Neural progenitor cell (in vitro differentiated cells): ENCODE measurements at regions not wholly inside any gene's neighbourhood (a gene's known extent, or its start where the extent isn't known, plus 50 kb on each side); places are given as distances from the start of the nearest gene placed in this dataset.

Experiments
- DNase-seq: peaks from one replicate; pipeline ENCODE4 v3.0.0-alpha.2; 2016; ENCODE audit warnings: low spot score
- H2AFZ ChIP-seq: fragments of 200-600 bp; sonication (generic); replicated peaks from 2 replicates; pipeline ENCODE4 v1.6.1; 2016; ENCODE audit warnings: antibody characterized with exemption
- H3F3A ChIP-seq: fragments of 200-600 bp; sonication (generic); 2 replicates; pipeline ENCODE4 v1.6.1; 2016; ENCODE audit warnings: antibody characterized with exemption, low read depth
- H3K27ac ChIP-seq: fragments of 200-600 bp; sonication (generic); 2 replicates; pipeline ENCODE4 v1.5.1; 2016; ENCODE audit warnings: mild to moderate bottlenecking
- H3K27me3 ChIP-seq: fragments of 200-600 bp; sonication (generic); 2 replicates; pipeline ENCODE4 v1.6.1; 2016; ENCODE audit warnings: mild to moderate bottlenecking, moderate library complexity
- H3K36me3 ChIP-seq: fragments of 200-600 bp; sonication (generic); 2 replicates; pipeline ENCODE4 v1.5.1; 2016
- H3K4me1 ChIP-seq: fragments of 200-600 bp; sonication (generic); 2 replicates; pipeline ENCODE4 v1.6.1; 2016; ENCODE audit warnings: mixed run types
- H3K4me2 ChIP-seq: fragments of 200-600 bp; sonication (generic); 2 replicates; pipeline ENCODE4 v1.6.1; 2016
- H3K4me3 ChIP-seq: fragments of 200-600 bp; sonication (generic); 2 replicates; pipeline ENCODE4 v1.5.1; 2016
- H3K79me2 ChIP-seq: fragments of 200-600 bp; sonication (generic); 2 replicates; pipeline ENCODE4 v1.6.1; 2016; ENCODE audit warnings: low read depth
- H3K9ac ChIP-seq: fragments of 200-600 bp; sonication (generic); 2 replicates; pipeline ENCODE4 v1.6.1; 2016
- H3K9me3 ChIP-seq: fragments of 200-600 bp; sonication (generic); 2 replicates; pipeline ENCODE4 v1.5.1; 2016; ENCODE audit warnings: low read depth
- H4K20me1 ChIP-seq: fragments of 200-600 bp; sonication (generic); 2 replicates; pipeline ENCODE4 v1.6.1; 2016; ENCODE audit warnings: low read depth
- H3K27ac Mint-ChIP-seq: 3 replicates; pipeline ENCODE4 v1.8.0; 2021; ENCODE audit warnings: mixed read lengths
- H3K27me3 Mint-ChIP-seq: 2 replicates; pipeline ENCODE4 v1.8.0; 2022; ENCODE audit warnings: low read depth, mild to moderate bottlenecking, inconsistent platforms, moderate library complexity, mixed read lengths; ENCODE audit not compliant: insufficient read depth
- H3K36me3 Mint-ChIP-seq: 3 replicates; pipeline ENCODE4 v1.8.0; 2021; ENCODE audit warnings: mixed read lengths
- H3K4me1 Mint-ChIP-seq: 3 replicates; pipeline ENCODE4 v1.8.0; 2021; ENCODE audit warnings: mixed read lengths
- H3K4me3 Mint-ChIP-seq: 3 replicates; pipeline ENCODE4 v1.8.0; 2021; ENCODE audit warnings: mild to moderate bottlenecking, moderate library complexity, mixed read lengths
- H3K9me3 Mint-ChIP-seq: 3 replicates; pipeline ENCODE4 v1.8.0; 2020; ENCODE audit warnings: mixed read lengths
- CTCF ChIP-seq: fragments of 200-600 bp; sonication (generic); IDR thresholded peaks from 2 replicates; pipeline ENCODE4 v1.5.1; 2017; ENCODE audit warnings: antibody characterized with exemption, mild to moderate bottlenecking
- EZH2 ChIP-seq: fragments of 200-600 bp; sonication (generic); IDR thresholded peaks from 2 replicates; pipeline ENCODE4 v1.6.1; 2017; ENCODE audit warnings: antibody characterized with exemption, mild to moderate bottlenecking, moderate library complexity
- EZH2phosphoT487 ChIP-seq: fragments of 200-600 bp; sonication (generic); IDR thresholded peaks from 2 replicates; pipeline ENCODE4 v1.6.1; 2017; ENCODE audit warnings: antibody characterized with exemption

- Histone ChIP-seq H3K4me2 (no peak overlapping the region), H3K9ac (no peak overlapping the region), H2AFZ (no peak overlapping the region), H3K27me3 (no peaks in the 10 kb centered on the region), H3K27ac (no peak overlapping the region), H3K9me3 (no peaks in the 10 kb centered on the region), H4K20me1 (no peaks in the 10 kb centered on the region), H3K4me3 (no peak overlapping the region), H3F3A (no peaks in the 10 kb centered on the region), H3K4me1 (no peaks in the 10 kb centered on the region), H3K36me3 (no peaks in the 10 kb centered on the region), H3K79me2 (no peaks in the 10 kb centered on the region)
- no peaks in the 10 kb centered on the region for H3K27me3 Mint-ChIP-seq
- no peak for TF ChIP-seq EZH2
- no peak for TF ChIP-seq EZH2phosphoT487
- H3K4me1 Mint-ChIP-seq, result no peaks in the 10 kb centered on the region
- no peak for DNase-seq
- H3K9me3 Mint-ChIP-seq, result no peaks in the 10 kb centered on the region
- H3K4me3 Mint-ChIP-seq, result no peak overlapping the region
- no peaks in the 10 kb centered on the region for H3K36me3 Mint-ChIP-seq
- H3K27ac Mint-ChIP-seq, result no peak overlapping the region
These were observed 70.9 kb upstream of the FAM78B start for GRCh38 chr1:166237675-166238074.

- Mint-ChIP-seq H3K27me3 (no peaks in the 10 kb centered on the region), H3K27ac (no peak overlapping the region), H3K4me3 (no peak overlapping the region), H3K36me3 (no peaks in the 10 kb centered on the region), H3K4me1 (no peaks in the 10 kb centered on the region), H3K9me3 (peaks cover 17% of the 10 kb centered on the region)
- TF ChIP-seq CTCF, result no peak
- Histone ChIP-seq H4K20me1 (no peaks in the 10 kb centered on the region), H3F3A (no peaks in the 10 kb centered on the region), H3K27ac (no peak overlapping the region), H3K9ac (no peak overlapping the region), H3K27me3 (no peaks in the 10 kb centered on the region), H3K4me3 (no peak overlapping the region), H3K4me1 (no peaks in the 10 kb centered on the region), H2AFZ (no peak overlapping the region), H3K9me3 (no peaks in the 10 kb centered on the region), H3K36me3 (no peaks in the 10 kb centered on the region), H3K79me2 (no peaks in the 10 kb centered on the region), H3K4me2 (no peak overlapping the region)
- DNase-seq, result no peak
These were observed 86.4 kb upstream of the FAM78B start for GRCh38 chr1:166253076-166253779.

- TF ChIP-seq CTCF, result no peak
- TF ChIP-seq EZH2, result no peak
- no peak for TF ChIP-seq EZH2phosphoT487
- H3K27me3 Mint-ChIP-seq, result no peaks in the 10 kb centered on the region
- no peaks in the 10 kb centered on the region for H3K36me3 ChIP-seq
- no peak overlapping the region for H3K27ac ChIP-seq
- DNase-seq, result no peak
- H4K20me1 ChIP-seq, result no peaks in the 10 kb centered on the region
- no peak overlapping the region for H3K27ac Mint-ChIP-seq
- peaks cover 7% of the 10 kb centered on the region for H3K9me3 Mint-ChIP-seq
- H3K4me2 ChIP-seq, result no peak overlapping the region
- H3K27me3 ChIP-seq, result no peaks in the 10 kb centered on the region
- no peaks in the 10 kb centered on the region for H3K4me1 Mint-ChIP-seq
- H3K4me3 Mint-ChIP-seq, result no peak overlapping the region
- no peaks in the 10 kb centered on the region for H3K36me3 Mint-ChIP-seq
- no peak overlapping the region for H2AFZ ChIP-seq
- H3K4me1 ChIP-seq, result no peaks in the 10 kb centered on the region
- H3K9ac ChIP-seq, result no peak overlapping the region
- H3F3A ChIP-seq, result no peaks in the 10 kb centered on the region
- no peaks in the 10 kb centered on the region for H3K79me2 ChIP-seq
- H3K9me3 ChIP-seq, result no peaks in the 10 kb centered on the region
- H3K4me3 ChIP-seq, result no peak overlapping the region
These were observed 91.2 kb upstream of the FAM78B start for GRCh38 chr1:166258017-166258416.

- H3K36me3 ChIP-seq, result no peaks in the 10 kb centered on the region
- no peaks in the 10 kb centered on the region for H3K4me1 ChIP-seq
- Mint-ChIP-seq H3K27ac (no peak overlapping the region), H3K36me3 (no peaks in the 10 kb centered on the region), H3K27me3 (no peaks in the 10 kb centered on the region), H3K9me3 (peaks cover 3% of the 10 kb centered on the region), H3K4me1 (no peaks in the 10 kb centered on the region), H3K4me3 (no peak overlapping the region)
- no peaks in the 10 kb centered on the region for H3K79me2 ChIP-seq
- H4K20me1 ChIP-seq, result no peaks in the 10 kb centered on the region
- H3K4me2 ChIP-seq, result no peak overlapping the region
- no peaks in the 10 kb centered on the region for H3F3A ChIP-seq
- no peak for TF ChIP-seq EZH2phosphoT487
- TF ChIP-seq CTCF, result no peak
- TF ChIP-seq EZH2, result no peak
- H3K9me3 ChIP-seq, result no peaks in the 10 kb centered on the region
- H3K9ac ChIP-seq, result no peak overlapping the region
- no peaks in the 10 kb centered on the region for H3K27me3 ChIP-seq
- no peak overlapping the region for H3K4me3 ChIP-seq
- no peak overlapping the region for H3K27ac ChIP-seq
- no peak for DNase-seq
- H2AFZ ChIP-seq, result no peak overlapping the region
These were observed 94.7 kb upstream of the FAM78B start for GRCh38 chr1:166261511-166261910.
